ENCODE measurements at regions not wholly inside any gene's neighbourhood (a gene's known extent, or its start where the extent isn't known, plus 50 kb on each side); places are given as distances from the start of the nearest gene placed in this dataset.

- POLR2A ChIA-PET: no interaction called here
- Histone ChIP-seq H3K36me3 (ENCODE audit: control insufficient read depth, insufficient read depth, low read length) (no peaks in the 10 kb centered on the region), H3K9me3 (replicated peaks; ENCODE audit: control insufficient read depth, insufficient read depth, low read depth, low read length) (no peaks in the 10 kb centered on the region), H4K20me1 (replicated peaks; ENCODE audit: control insufficient read depth, insufficient read depth, low read length) (no peaks in the 10 kb centered on the region), H3K9ac (ENCODE audit: insufficient read depth in 1 of 2, low read depth in 2 of 2, low read length in 2 of 2) (no peak overlapping the region), H2AFZ (ENCODE audit: low read depth, low read length) (no peak overlapping the region), H3K4me1 (replicated peaks in 1 of 2; ENCODE audit: control insufficient read depth in 2 of 2, insufficient read depth in 2 of 2, low read length in 2 of 2) (peaks cover 0 to 10% of the 10 kb centered on the region in 2 experiments; a peak in 2 of 5 replicates), H3K4me3 (no peak overlapping the region), H3K27ac (ENCODE audit: extremely low read depth, low read depth, low read length) (no peak overlapping the region), H3K4me2 (ENCODE audit: insufficient read depth, low read length) (no peak overlapping the region), H3K79me2 (ENCODE audit: control insufficient read depth, insufficient read depth, low read length) (no peaks in the 10 kb centered on the region), H3K27me3 (ENCODE audit: control insufficient read depth in 2 of 2, insufficient read depth in 2 of 2, low read length in 2 of 2) (peaks cover 7 to 26% of the 10 kb centered on the region in 2 experiments; a peak in 2 of 5 replicates), H3K9me1 (ENCODE audit: control insufficient read depth, insufficient read depth, low read length) (no peaks in the 10 kb centered on the region)
- WGBS (ENCODE audit: insufficient coverage, low coverage, missing lambda C conversion rate): 12% methylated on average over 7 of the region's 7 CpGs
- TF ChIP-seq ZNF589 (CRISPR knock-in tag; IDR thresholded peaks at IDR 0.05; ENCODE audit: low read depth): no peak
- TF ChIP-seq HNRNPL (IDR thresholded peaks at IDR 0.05; ENCODE audit: low read depth, low read length): no peak
- TF ChIP-seq RBFOX2 (IDR thresholded peaks at IDR 0.05; ENCODE audit: low read depth, low read length): no peak
- no peak for TF ChIP-seq CHD2 (IDR thresholded peaks at IDR 0.05; ENCODE audit: low read depth, low read length)
- no peak for TF ChIP-seq STAT6 (CRISPR knock-in tag; IDR thresholded peaks at IDR 0.05)
- TF ChIP-seq E2F6 (IDR thresholded peaks at IDR 0.05; ENCODE audit: borderline replicate concordance in 1 of 2, extremely low read depth in 1 of 2, insufficient read depth in 1 of 2, insufficient read length in 1 of 2, low read depth in 1 of 2, low read length in 1 of 2, poor library complexity in 1 of 2, severe bottlenecking in 1 of 2): no peak
- TF ChIP-seq ZNF830 (CRISPR knock-in tag; IDR thresholded peaks at IDR 0.05): no peak
- TF ChIP-seq MAZ (CRISPR knock-in tag; conservative IDR thresholded peaks at IDR 0.05 in 1 of 2, IDR thresholded peaks at IDR 0.05 in 1 of 2): no peak
- no peak for TF ChIP-seq HIVEP1 (CRISPR knock-in tag; IDR thresholded peaks at IDR 0.05)
- no peak for TF ChIP-seq FOXJ3 (CRISPR knock-in tag; IDR thresholded peaks at IDR 0.05)
- no peak for TF ChIP-seq TBP (optimal IDR thresholded peaks at IDR 0.05; ENCODE audit: low read depth, low read length)
- TF ChIP-seq ZNF239 (CRISPR knock-in tag; IDR thresholded peaks at IDR 0.05): no peak
- no peak for TF ChIP-seq ZNF3 (CRISPR knock-in tag; IDR thresholded peaks at IDR 0.05)
- no peak for TF ChIP-seq ZFPM2 (CRISPR knock-in tag; IDR thresholded peaks at IDR 0.05)
- TF ChIP-seq NFE2L1 (tag; IDR thresholded peaks at IDR 0.05; ENCODE audit: borderline replicate concordance, low read depth): no peak
- no peak for TF ChIP-seq ZNF79 (CRISPR knock-in tag; IDR thresholded peaks at IDR 0.05; ENCODE audit: low read depth)
- TF ChIP-seq FOXP1 (CRISPR knock-in tag; IDR thresholded peaks at IDR 0.05): no peak
- no peak for TF ChIP-seq ZNF324 (CRISPR knock-in tag; IDR thresholded peaks at IDR 0.05)
- intact Hi-C loops (cut with micrococcal nuclease): no loop called here
- DNase-seq (ENCODE audit: extremely low read depth in 1 of 4, low spot score in 3 of 4) (no peak), FAIRE-seq (no peak), ATAC-seq (no peak)
- no TSS peak for BruUV-seq (replicated peaks)
- in situ Hi-C loops (cut with MboI): no loop called here
- CTCF ChIA-PET (ENCODE audit: low intra/inter-chr PET ratio): no interaction called here
Measured at GRCh38 chr6:4340544-4340943, 205.2 kb upstream of the ECI2 start.

Data from K562 (cell line).